HEK293T (cell line): ENCODE measurements at regions not wholly inside any gene's neighbourhood (a gene's known extent, or its start where the extent isn't known, plus 50 kb on each side); places are given as distances from the start of the nearest gene placed in this dataset.
"Not testable (repeated sequence)": the region's sequence is repeated elsewhere in the genome, so short reads cannot be mapped to it uniquely, and the experiment has no call there.

Experiments
- CTCF ChIA-PET: fragments of 350-600 bp; formaldehyde crosslinking; extraction: SDS; loops from one replicate; lab custom pipeline; 2021; ENCODE audit warnings: antibody characterized with exemption, inconsistent platforms; lab: Yijun Ruan, JAX
- POLR2A ChIA-PET: fragments of 350-600 bp; formaldehyde crosslinking; extraction: SDS; loops from one replicate; lab custom pipeline; 2020; ENCODE audit warnings: antibody characterized with exemption, inconsistent platforms; lab: Yijun Ruan, JAX
- DNase-seq: peaks from one replicate; pipeline ENCODE4 v3.0.0; 2012; ENCODE audit warnings: mixed read lengths; ENCODE audit errors: extremely low spot score
- ARNT ChIP-seq: fragments of 450-650 bp; IDR thresholded peaks from 2 replicates; pipeline ENCODE4 v1.6.1; 2017; ENCODE audit warnings: mild to moderate bottlenecking
- BHLHE40 ChIP-seq: fragments of 450-650 bp; IDR thresholded peaks from 2 replicates; pipeline ENCODE4 v1.6.1; 2016; ENCODE audit warnings: mild to moderate bottlenecking, moderate library complexity, borderline replicate concordance
- CTBP1 ChIP-seq: fragments of 450-650 bp; IDR thresholded peaks from 2 replicates; pipeline ENCODE4 v1.6.1; 2016; ENCODE audit warnings: borderline replicate concordance
- ELF4 ChIP-seq: fragments of 450-650 bp; IDR thresholded peaks from 2 replicates; pipeline ENCODE4 v1.6.1; 2017; ENCODE audit warnings: antibody characterized with exemption
- FOXA1 ChIP-seq: fragments of 450-650 bp; IDR thresholded peaks from 2 replicates; pipeline ENCODE4 v1.6.1; 2016; ENCODE audit warnings: mild to moderate bottlenecking
- FOXK2 ChIP-seq: fragments of 450-650 bp; IDR thresholded peaks from 2 replicates; pipeline ENCODE4 v1.6.1; 2016; ENCODE audit warnings: mild to moderate bottlenecking
- FOXM1 ChIP-seq: fragments of 450-650 bp; IDR thresholded peaks from 2 replicates; pipeline ENCODE4 v1.6.1; 2017; ENCODE audit warnings: mild to moderate bottlenecking, borderline replicate concordance
- HDGF ChIP-seq: fragments of 450-650 bp; IDR thresholded peaks from 2 replicates; pipeline ENCODE4 v1.6.1; 2017; ENCODE audit warnings: antibody characterized with exemption, borderline replicate concordance
- L3MBTL2 ChIP-seq: fragments of 450-650 bp; conservative IDR thresholded peaks from 2 replicates; pipeline ENCODE4 v1.6.1; 2016; ENCODE audit warnings: mild to moderate bottlenecking
- LEF1 ChIP-seq: fragments of 450-650 bp; IDR thresholded peaks from 2 replicates; pipeline ENCODE4 v1.6.1; 2017; ENCODE audit warnings: mild to moderate bottlenecking, borderline replicate concordance
- NFRKB ChIP-seq: fragments of 450-650 bp; IDR thresholded peaks from 2 replicates; pipeline ENCODE4 v1.6.1; 2016; ENCODE audit warnings: mild to moderate bottlenecking, moderate library complexity
- SP1 ChIP-seq: fragments of 450-650 bp; IDR thresholded peaks from 2 replicates; pipeline ENCODE4 v1.6.1; 2017
- SUZ12 ChIP-seq: fragments of 450-650 bp; IDR thresholded peaks from 2 replicates; pipeline ENCODE4 v1.6.1; 2016; ENCODE audit warnings: mild to moderate bottlenecking
- TARDBP ChIP-seq: fragments of 450-650 bp; IDR thresholded peaks from 2 replicates; pipeline ENCODE4 v1.6.1; 2016
- ZNF384 ChIP-seq: fragments of 450-650 bp; IDR thresholded peaks from 2 replicates; pipeline ENCODE4 v1.6.1; 2016
- TF ChIP-seq, protein P1 (sequence below): fragments of 450-650 bp; IDR thresholded peaks from 2 replicates; pipeline ENCODE4 v1.6.1; 2016

DNA sequence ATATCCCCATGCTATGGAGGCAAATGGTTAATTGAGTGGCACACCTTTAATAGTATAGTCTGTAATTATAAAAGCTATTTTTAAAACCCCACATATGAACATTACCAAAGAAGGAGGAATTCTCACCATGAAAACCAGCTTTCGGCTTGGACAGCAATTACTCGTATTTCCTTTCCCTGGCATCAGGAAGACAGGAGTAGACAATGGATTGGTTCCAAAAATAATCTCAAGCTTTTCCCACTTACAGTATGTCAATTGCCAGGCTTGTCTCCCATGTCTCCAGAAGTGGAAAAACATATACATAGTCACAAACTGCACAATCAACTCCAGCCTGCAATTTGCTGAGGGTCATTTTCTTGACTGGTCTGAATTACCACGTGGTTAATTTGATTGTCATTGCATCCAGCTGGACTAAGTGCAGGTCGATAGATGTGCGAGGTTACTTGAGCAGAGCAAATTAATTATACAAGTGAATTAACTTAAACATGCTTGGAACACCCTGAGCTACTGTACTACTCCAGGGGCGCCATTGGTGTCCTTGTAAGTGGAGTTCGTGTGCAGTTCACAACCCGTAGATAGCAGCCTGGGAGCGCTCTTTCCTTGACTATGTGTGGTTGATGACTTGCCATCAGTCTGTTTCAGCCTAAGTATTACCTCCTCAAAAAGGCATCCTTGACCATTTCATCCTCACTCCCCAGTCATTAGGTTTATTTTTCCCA lies 124.3 kb upstream of the PELI1 start:
- TF ChIP-seq NFRKB (no peak), BHLHE40 (no peak), ARNT (no peak), ELF4 (no peak), TARDBP (no peak), FOXK2 (no peak), SP1 (no peak), HDGF (no peak), L3MBTL2 (no peak), SUZ12 (no peak), CTBP1 (no peak)
- CTCF ChIA-PET: no interaction called here
- no peak for DNase-seq
- POLR2A ChIA-PET: no interaction called here

DNA sequence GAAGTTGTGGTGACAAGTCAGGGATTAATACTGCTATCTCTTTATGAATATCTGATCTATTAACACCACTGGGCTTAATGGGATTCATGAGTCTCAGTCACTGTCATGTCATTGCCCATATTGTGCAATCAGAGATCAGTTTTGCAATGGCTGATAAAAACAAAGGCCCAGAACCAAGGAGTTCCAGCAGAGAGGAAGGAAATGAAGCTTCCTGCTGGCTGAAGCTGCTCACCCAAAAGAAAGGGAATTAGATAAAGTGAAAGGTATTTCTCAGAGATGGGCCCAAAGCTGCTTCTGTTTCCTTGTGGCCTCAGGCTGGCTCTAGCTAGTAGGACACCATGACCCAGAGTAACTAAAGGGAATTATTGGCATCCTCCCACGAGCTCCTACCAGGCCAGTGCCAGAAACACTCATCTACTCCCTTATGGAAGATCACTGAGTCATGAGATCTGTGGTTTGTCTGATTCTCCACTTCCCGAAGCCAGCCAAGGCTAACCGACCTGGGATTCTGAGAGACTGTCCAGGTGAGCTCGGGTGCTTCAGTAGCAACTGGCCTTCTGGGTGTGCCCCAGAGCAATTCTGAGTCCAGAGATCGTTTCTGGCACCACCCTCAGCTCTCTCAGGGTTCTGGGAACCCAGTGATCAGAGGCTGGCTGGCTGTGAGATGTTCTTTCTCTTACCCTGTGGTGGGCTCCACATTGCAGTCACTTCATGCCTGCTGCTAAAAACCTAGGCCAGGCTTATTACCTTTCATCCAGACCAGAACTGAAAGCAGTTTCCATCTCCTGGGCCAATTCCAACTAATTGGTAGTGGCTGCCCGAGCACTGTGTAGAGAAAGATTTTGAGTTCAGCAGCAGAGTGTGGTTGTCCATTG lies 129.5 kb upstream of the PELI1 start:
- TF ChIP-seq ELF4: no peak
- no peak for TF ChIP-seq LEF1
- TF ChIP-seq L3MBTL2: no peak
- no peak for TF ChIP-seq FOXK2
- no peak for TF ChIP-seq ZNF384
- no peak for TF ChIP-seq SUZ12
- TF ChIP-seq FOXA1: no peak
- CTCF ChIA-PET: no interaction called here
- no peak for DNase-seq
- POLR2A ChIA-PET: no interaction called here

DNA sequence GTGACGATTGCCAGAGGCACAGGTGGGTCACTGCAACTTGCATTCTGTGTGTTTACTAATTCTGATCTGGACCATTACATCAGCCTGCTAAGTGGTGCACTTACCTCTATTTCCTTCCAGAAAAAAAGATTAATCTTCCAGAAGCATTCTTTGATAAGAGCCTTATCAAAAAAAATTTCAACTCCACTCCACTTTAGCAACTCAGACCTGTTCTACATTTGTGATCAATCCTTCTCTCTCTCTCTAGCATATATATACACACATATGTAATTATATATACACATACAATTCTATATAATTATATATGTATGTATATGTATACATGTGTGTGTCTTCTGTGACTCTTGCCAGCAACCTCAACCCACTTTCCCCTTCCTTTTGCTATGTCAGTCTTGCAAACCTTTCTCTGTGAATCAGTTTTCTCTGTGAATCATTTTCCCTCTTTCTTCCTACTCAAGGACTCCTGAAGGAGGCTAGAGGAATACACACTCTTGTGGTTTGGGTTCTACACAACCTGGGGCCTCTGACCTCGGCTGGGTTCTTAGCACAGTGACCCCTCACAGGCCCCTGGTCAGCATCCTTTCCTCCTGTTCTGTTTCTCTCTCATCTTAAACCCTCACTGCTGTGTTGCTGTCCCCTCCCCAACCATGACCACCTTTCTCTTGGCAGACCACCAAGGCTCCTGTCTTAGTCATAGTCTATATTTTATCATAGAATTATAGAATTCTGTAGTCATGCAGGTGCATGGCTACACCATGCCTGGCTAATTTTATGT lies 130.4 kb upstream of the PELI1 start:
- POLR2A ChIA-PET: no interaction called here
- no peak for DNase-seq
- TF ChIP-seq BHLHE40: no peak
- no peak for TF ChIP-seq CTBP1
- TF ChIP-seq SUZ12: no peak
- no peak for TF ChIP-seq FOXK2
- TF ChIP-seq ELF4: no peak
- no peak for TF ChIP-seq L3MBTL2
- TF ChIP-seq TARDBP: no peak
- no peak for TF ChIP-seq HDGF
- TF ChIP-seq ZNF384: no peak
- no peak for TF ChIP-seq SP1
- TF ChIP-seq FOXA1: no peak
- TF ChIP-seq NFRKB: no peak
- no peak for TF ChIP-seq ARNT
- CTCF ChIA-PET: no interaction called here

DNA sequence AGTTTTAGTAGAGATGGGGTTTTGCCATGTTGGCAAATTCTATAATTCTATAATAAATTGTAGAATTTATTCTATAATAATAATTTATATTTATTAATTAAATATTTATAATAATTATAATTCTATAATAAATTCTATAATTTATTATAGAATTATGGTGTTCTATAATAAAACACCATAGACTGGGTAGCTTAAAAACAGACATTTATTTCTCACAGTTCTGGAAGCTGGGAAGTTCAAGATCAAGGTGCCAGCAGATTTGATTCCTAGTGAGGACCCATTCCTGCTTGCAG lies 130.9 kb upstream of the PELI1 start:
- DNase-seq: no peak
- ChIA-PET CTCF (no interaction called here), POLR2A (no interaction called here)
- TF ChIP-seq NFRKB (no peak), BHLHE40 (no peak), L3MBTL2 (no peak)

DNA sequence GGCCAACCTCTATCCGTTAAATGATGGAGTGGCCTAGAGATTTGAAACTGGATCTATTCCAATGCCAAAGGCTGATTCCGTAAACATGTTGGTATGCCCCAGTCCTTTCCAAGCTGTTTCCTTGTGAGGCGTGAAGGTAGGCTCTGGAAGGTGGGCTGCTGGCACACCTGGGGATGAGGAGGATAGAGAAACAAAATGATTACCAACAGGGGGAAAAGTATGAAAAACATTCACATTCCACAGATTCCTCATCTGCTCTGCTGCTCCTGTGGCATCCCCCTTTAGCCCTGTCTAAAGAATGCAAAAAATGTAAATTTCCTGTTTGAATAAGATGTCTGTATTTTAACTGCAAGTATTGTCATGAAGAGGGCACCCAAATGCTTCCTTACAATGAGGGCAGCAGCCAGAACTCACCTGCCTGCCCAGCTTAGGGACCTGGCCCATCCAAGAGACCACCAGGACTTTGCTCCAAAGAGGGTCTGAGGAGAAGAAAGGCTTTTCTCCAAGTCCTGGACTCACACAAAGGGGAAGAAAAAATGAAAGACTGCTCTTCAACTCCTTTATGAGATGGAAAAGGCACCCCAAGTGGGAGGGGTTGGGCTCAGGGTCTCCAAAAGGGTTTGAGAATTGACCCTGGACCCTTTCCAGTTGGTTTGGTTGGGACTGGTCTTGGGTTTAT lies 132.3 kb upstream of the PELI1 start:
- ChIA-PET POLR2A (no interaction called here), CTCF (no interaction called here)
- DNase-seq: no peak
- no peak for TF ChIP-seq SP1
- TF ChIP-seq ZNF384: no peak
- no peak for TF ChIP-seq FOXK2
- TF ChIP-seq, protein P1, sequence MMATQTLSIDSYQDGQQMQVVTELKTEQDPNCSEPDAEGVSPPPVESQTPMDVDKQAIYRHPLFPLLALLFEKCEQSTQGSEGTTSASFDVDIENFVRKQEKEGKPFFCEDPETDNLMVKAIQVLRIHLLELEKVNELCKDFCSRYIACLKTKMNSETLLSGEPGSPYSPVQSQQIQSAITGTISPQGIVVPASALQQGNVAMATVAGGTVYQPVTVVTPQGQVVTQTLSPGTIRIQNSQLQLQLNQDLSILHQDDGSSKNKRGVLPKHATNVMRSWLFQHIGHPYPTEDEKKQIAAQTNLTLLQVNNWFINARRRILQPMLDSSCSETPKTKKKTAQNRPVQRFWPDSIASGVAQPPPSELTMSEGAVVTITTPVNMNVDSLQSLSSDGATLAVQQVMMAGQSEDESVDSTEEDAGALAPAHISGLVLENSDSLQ: no peak
- no peak for TF ChIP-seq NFRKB
- no peak for TF ChIP-seq BHLHE40

DNA sequence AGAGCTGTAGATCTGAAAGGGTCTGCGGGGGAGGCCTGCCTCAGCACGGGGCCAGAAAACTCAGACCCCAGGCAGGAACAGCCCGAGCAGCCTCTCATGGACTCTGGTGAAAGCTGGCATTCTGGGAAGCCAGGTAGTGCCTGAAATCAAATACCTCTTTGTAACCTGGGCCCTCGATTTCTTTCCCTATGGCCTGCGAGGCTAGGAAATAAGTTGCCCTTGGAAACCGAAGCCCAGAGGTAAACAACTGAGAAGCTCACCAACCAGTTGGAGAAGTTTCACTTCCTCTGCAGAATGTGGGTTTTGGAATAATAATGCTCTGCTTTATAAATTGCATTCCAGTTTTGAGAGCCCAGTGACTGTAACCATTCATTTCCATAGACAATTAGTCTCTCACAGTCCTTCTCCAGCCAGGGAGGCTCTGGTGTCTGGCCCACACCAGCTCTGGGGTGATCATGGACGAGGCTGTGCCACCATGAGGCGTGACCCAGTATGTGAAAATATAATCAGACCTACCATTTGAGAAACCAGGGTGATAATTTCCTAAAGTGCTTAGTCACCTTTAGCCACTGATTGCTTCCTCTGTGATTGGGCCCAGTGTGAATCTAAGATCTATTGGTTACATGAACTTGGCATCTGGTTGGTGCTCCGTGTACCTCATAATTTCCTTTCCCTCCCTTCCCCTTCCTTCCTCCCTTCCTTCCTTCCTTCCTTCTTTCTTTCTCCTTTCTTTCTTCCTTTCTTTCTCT lies 133.1 kb upstream of the PELI1 start:
- ChIA-PET CTCF (no interaction called here), POLR2A (no interaction called here)
- no peak for DNase-seq
- no peak for TF ChIP-seq HDGF
- TF ChIP-seq FOXK2: no peak
- TF ChIP-seq ZNF384: no peak
- TF ChIP-seq, protein P1: no peak
- no peak for TF ChIP-seq SUZ12
- no peak for TF ChIP-seq LEF1
- no peak for TF ChIP-seq SP1
- no peak for TF ChIP-seq FOXM1
- no peak for TF ChIP-seq L3MBTL2
- TF ChIP-seq CTBP1: no peak
- TF ChIP-seq BHLHE40: no peak
- no peak for TF ChIP-seq TARDBP
- TF ChIP-seq NFRKB: no peak
- TF ChIP-seq FOXA1: no peak
- TF ChIP-seq ARNT: no peak

DNA sequence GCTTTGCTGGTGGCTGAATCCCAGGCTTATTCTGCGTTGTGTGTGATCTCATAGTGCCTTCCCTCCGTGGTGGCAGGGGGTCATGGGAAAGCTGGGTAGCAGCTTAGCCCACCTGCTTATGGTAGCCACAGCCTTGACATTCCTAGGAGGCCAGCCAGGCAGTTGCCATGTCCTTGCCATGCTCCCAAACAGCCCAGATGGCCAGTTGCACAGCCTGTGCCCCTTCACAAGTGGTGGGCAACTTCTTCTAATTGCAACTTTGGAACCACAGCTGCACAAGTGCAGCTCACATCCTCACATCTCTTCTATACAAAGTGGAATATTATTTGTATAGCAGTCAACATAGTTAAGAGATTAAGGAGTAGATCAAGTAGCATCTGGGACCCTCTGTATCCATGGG lies 136.6 kb upstream of the PELI1 start:
- CTCF ChIA-PET, DNase-seq, POLR2A ChIA-PET: not testable (repeated sequence)
